Left ventricle myocardium inferior (tissue), 1 donor: ENCODE measurements at regions not wholly inside any gene's neighbourhood (a gene's known extent, or its start where the extent isn't known, plus 50 kb on each side); places are given as distances from the start of the nearest gene placed in this dataset.

Source experiments
- DNase-seq: peaks from one replicate; pipeline ENCODE4 v3.0.0-alpha.2; 2020
- H3K27ac ChIP-seq: fragments of 200-600 bp; replicated peaks from 2 replicates; pipeline ENCODE4 v1.8.0; 2021
- H3K27me3 ChIP-seq: fragments of 200-600 bp; 2 replicates; pipeline ENCODE4 v1.8.0; 2021; ENCODE audit warnings: low read depth
- H3K36me3 ChIP-seq: fragments of 200-600 bp; 2 replicates; pipeline ENCODE4 v1.8.0; 2021
- H3K4me1 ChIP-seq: fragments of 200-600 bp; 2 replicates; pipeline ENCODE4 v1.8.0; 2021
- H3K4me3 ChIP-seq: fragments of 200-600 bp; 2 replicates; pipeline ENCODE4 v1.8.0; 2021; ENCODE audit warnings: mild to moderate bottlenecking, moderate library complexity
- H3K9me3 ChIP-seq: fragments of 200-600 bp; replicated peaks from 2 replicates; pipeline ENCODE4 v1.8.0; 2021
- CTCF ChIP-seq: fragments of 200-600 bp; IDR thresholded peaks from 2 replicates; pipeline ENCODE4 v1.8.0; 2021; ENCODE audit warnings: antibody characterized with exemption, mild to moderate bottlenecking, borderline replicate concordance
- intact Hi-C: fragments of 100-400 bp; cut with micrococcal nuclease; formaldehyde crosslinking; loops from one replicate; pipeline ENCODE4 v1.11.0; 2022
- donor health status: DM: no; HTN: yes; CAD: no; lungs with severe emphysema.

GRCh38 chr13:61722119-61722518 is 306.5 kb upstream of the PCDH20 start:
- TF ChIP-seq CTCF, result no peak
- intact Hi-C loops, result no loop called here
- no peak for DNase-seq

GRCh38 chr13:61712621-61713020 is 297.0 kb upstream of the PCDH20 start:
- no peak overlapping the region for H3K27ac ChIP-seq
- H3K4me1 ChIP-seq, result no peaks in the 10 kb centered on the region
- DNase-seq, result no peak
- intact Hi-C loops, result no loop called here
- no peak overlapping the region for H3K4me3 ChIP-seq
- H3K36me3 ChIP-seq, result no peaks in the 10 kb centered on the region
- H3K9me3 ChIP-seq, result peaks cover 6% of the 10 kb centered on the region
- no peak for TF ChIP-seq CTCF
- no peaks in the 10 kb centered on the region for H3K27me3 ChIP-seq

More at GRCh38 chr13:61722119-61722518, 306.5 kb upstream of the PCDH20 start:
- Histone ChIP-seq H3K36me3 (no peaks in the 10 kb centered on the region), H3K4me1 (no peaks in the 10 kb centered on the region), H3K27ac (no peak overlapping the region), H3K9me3 (peaks cover under 1% of the 10 kb centered on the region), H3K4me3 (no peak overlapping the region), H3K27me3 (no peaks in the 10 kb centered on the region)

GRCh38 chr13:61709258-61709657 is 293.6 kb upstream of the PCDH20 start:
- H3K36me3 ChIP-seq, result no peaks in the 10 kb centered on the region
- peaks cover 2% of the 10 kb centered on the region for H3K9me3 ChIP-seq
- H3K4me3 ChIP-seq, result no peak overlapping the region
- DNase-seq, result no peak
- no peaks in the 10 kb centered on the region for H3K4me1 ChIP-seq
- H3K27me3 ChIP-seq, result no peaks in the 10 kb centered on the region
- intact Hi-C loops, result no loop called here
- H3K27ac ChIP-seq, result no peak overlapping the region
- no peak for TF ChIP-seq CTCF

GRCh38 chr13:61706899-61707298 is 291.2 kb upstream of the PCDH20 start:
- no peak for TF ChIP-seq CTCF
- intact Hi-C loops, result no loop called here

GRCh38 chr13:61700620-61701019 is 285.0 kb upstream of the PCDH20 start:
- H3K4me1 ChIP-seq, result no peaks in the 10 kb centered on the region
- no peaks in the 10 kb centered on the region for H3K36me3 ChIP-seq
- H3K4me3 ChIP-seq, result no peak overlapping the region
- no peak overlapping the region for H3K27ac ChIP-seq
- H3K9me3 ChIP-seq, result peaks cover 7% of the 10 kb centered on the region
- no peak for DNase-seq
- no peak for TF ChIP-seq CTCF
- H3K27me3 ChIP-seq, result no peaks in the 10 kb centered on the region
- intact Hi-C loops, result no loop called here

More at GRCh38 chr13:61706899-61707298, 291.2 kb upstream of the PCDH20 start:
- Histone ChIP-seq H3K36me3 (no peaks in the 10 kb centered on the region), H3K4me1 (no peaks in the 10 kb centered on the region), H3K9me3 (peaks cover 7% of the 10 kb centered on the region), H3K4me3 (no peak overlapping the region), H3K27ac (no peak overlapping the region), H3K27me3 (no peaks in the 10 kb centered on the region)
- DNase-seq, result no peak

GRCh38 chr13:61700181-61700580 is 284.5 kb upstream of the PCDH20 start:
- no peaks in the 10 kb centered on the region for H3K27me3 ChIP-seq
- no peak overlapping the region for H3K4me3 ChIP-seq
- intact Hi-C loops, result no loop called here
- DNase-seq, result no peak
- TF ChIP-seq CTCF, result no peak
- H3K9me3 ChIP-seq, result peaks cover 7% of the 10 kb centered on the region
- no peaks in the 10 kb centered on the region for H3K36me3 ChIP-seq
- no peak overlapping the region for H3K27ac ChIP-seq
- H3K4me1 ChIP-seq, result no peaks in the 10 kb centered on the region
